ENCODE measurements at regions not wholly inside any gene's neighbourhood (a gene's known extent, or its start where the extent isn't known, plus 50 kb on each side); places are given as distances from the start of the nearest gene placed in this dataset.
"Not testable (repeated sequence)": the region's sequence is repeated elsewhere in the genome, so short reads cannot be mapped to it uniquely, and the experiment has no call there.

GRCh38 chr7:153122255-153122654 is 362.7 kb downstream of the ACTR3B start:
- DNase-seq, ATAC-seq, H3K4me3 Mint-ChIP-seq, H3K27me3 Mint-ChIP-seq, H3K4me1 Mint-ChIP-seq, H3K27ac Mint-ChIP-seq: not testable (repeated sequence)
- H3K9me3 Mint-ChIP-seq = peaks cover 13 to 23% of the 10 kb centered on the region in 2 donors

- Mint-ChIP-seq H3K27me3 (no peaks in the 10 kb centered on the region), H3K27ac (no peak overlapping the region), H3K4me3 (no peak overlapping the region), H3K9me3 (peaks cover 15 to 36% of the 10 kb centered on the region in 2 donors), H3K4me1 (no peaks in the 10 kb centered on the region)
- ATAC-seq = no peak
- no peak for DNase-seq
Observed at GRCh38 chr7:153130052-153130451, 370.5 kb downstream of the ACTR3B start.

GRCh38 chr7:153151766-153152165 is 392.2 kb downstream of the ACTR3B start:
- H3K9me3 Mint-ChIP-seq = peaks cover 9 to 22% of the 10 kb centered on the region in 2 donors
- DNase-seq (no peak), ATAC-seq (no peak)
- H3K4me1 Mint-ChIP-seq = no peaks in the 10 kb centered on the region
- no peaks in the 10 kb centered on the region for H3K27me3 Mint-ChIP-seq
- H3K27ac Mint-ChIP-seq = no peak overlapping the region
- H3K4me3 Mint-ChIP-seq = no peak overlapping the region

- Mint-ChIP-seq H3K4me3 (no peak overlapping the region), H3K27ac (no peak overlapping the region), H3K27me3 (no peaks in the 10 kb centered on the region), H3K4me1 (no peaks in the 10 kb centered on the region), H3K9me3 (peaks cover 2 to 21% of the 10 kb centered on the region in 2 donors)
- ATAC-seq (no peak), DNase-seq (no peak)
Observed at GRCh38 chr7:153152801-153153422, 393.4 kb downstream of the ACTR3B start.

GRCh38 chr7:153158149-153158548 is 398.6 kb downstream of the ACTR3B start:
- Mint-ChIP-seq H3K9me3 (peaks cover 16 to 46% of the 10 kb centered on the region in 2 donors), H3K27ac (no peak overlapping the region), H3K27me3 (no peaks in the 10 kb centered on the region), H3K4me3 (no peak overlapping the region), H3K4me1 (no peaks in the 10 kb centered on the region)
- DNase-seq = no peak
- ATAC-seq = no peak

- no peak for DNase-seq
- Mint-ChIP-seq H3K4me3 (no peak overlapping the region), H3K9me3 (peaks cover 27 to 48% of the 10 kb centered on the region in 2 donors), H3K27me3 (no peaks in the 10 kb centered on the region), H3K27ac (no peak overlapping the region), H3K4me1 (no peaks in the 10 kb centered on the region)
- ATAC-seq = no peak
Observed at GRCh38 chr7:153170287-153170686, 410.7 kb downstream of the ACTR3B start.

GRCh38 chr7:153185936-153186335 is 426.4 kb downstream of the ACTR3B start:
- no peak for ATAC-seq
- no peaks in the 10 kb centered on the region for H3K27me3 Mint-ChIP-seq
- H3K9me3 Mint-ChIP-seq = peaks cover 0 to 16% of the 10 kb centered on the region in 2 donors
- H3K4me3 Mint-ChIP-seq = no peak overlapping the region
- H3K27ac Mint-ChIP-seq = no peak overlapping the region
- no peak for DNase-seq
- no peaks in the 10 kb centered on the region for H3K4me1 Mint-ChIP-seq

GRCh38 chr7:153188161-153188560 is 428.6 kb downstream of the ACTR3B start:
- Mint-ChIP-seq H3K27me3 (no peaks in the 10 kb centered on the region), H3K9me3 (peaks cover 0 to 16% of the 10 kb centered on the region in 2 donors), H3K4me1 (no peaks in the 10 kb centered on the region), H3K27ac (no peak overlapping the region), H3K4me3 (no peak overlapping the region)
- DNase-seq = no peak
- no peak for ATAC-seq

GRCh38 chr7:153188630-153189029 is 429.1 kb downstream of the ACTR3B start:
- H3K9me3 Mint-ChIP-seq = peaks cover 0 to 16% of the 10 kb centered on the region in 2 donors

GRCh38 chr7:153190452-153190851 is 430.9 kb downstream of the ACTR3B start:
- no peak overlapping the region for H3K27ac Mint-ChIP-seq
- no peak for DNase-seq
- H3K27me3 Mint-ChIP-seq = no peaks in the 10 kb centered on the region
- peaks cover 0 to 16% of the 10 kb centered on the region in 2 donors for H3K9me3 Mint-ChIP-seq
- H3K4me3 Mint-ChIP-seq = no peak overlapping the region
- no peak for ATAC-seq
- H3K4me1 Mint-ChIP-seq = no peaks in the 10 kb centered on the region

More at GRCh38 chr7:153188630-153189029, 429.1 kb downstream of the ACTR3B start:
- DNase-seq = no peak
- Mint-ChIP-seq H3K4me1 (no peaks in the 10 kb centered on the region), H3K27me3 (no peaks in the 10 kb centered on the region), H3K27ac (no peak overlapping the region), H3K4me3 (no peak overlapping the region)
- ATAC-seq = no peak

- Mint-ChIP-seq H3K27ac (no peak overlapping the region), H3K4me3 (no peak overlapping the region), H3K4me1 (no peaks in the 10 kb centered on the region), H3K27me3 (no peaks in the 10 kb centered on the region), H3K9me3 (peaks cover 0 to 16% of the 10 kb centered on the region in 2 donors)
- no peak for ATAC-seq
- no peak for DNase-seq
Observed at GRCh38 chr7:153190986-153191385, 431.4 kb downstream of the ACTR3B start.

- Mint-ChIP-seq H3K4me3 (no peak overlapping the region), H3K27me3 (peaks cover 1% of the 10 kb centered on the region), H3K4me1 (no peaks in the 10 kb centered on the region), H3K27ac (no peak overlapping the region), H3K9me3 (peaks cover 0 to 19% of the 10 kb centered on the region in 2 donors)
- DNase-seq = peak in 1 of 2 donors; percentile 13
- peak; percentile 40 for ATAC-seq
Observed at GRCh38 chr7:153193144-153193595, 433.6 kb downstream of the ACTR3B start.

- Mint-ChIP-seq H3K4me3 (no peak overlapping the region), H3K4me1 (no peaks in the 10 kb centered on the region), H3K27me3 (no peaks in the 10 kb centered on the region), H3K27ac (no peak overlapping the region), H3K9me3 (peaks cover 42 to 62% of the 10 kb centered on the region in 2 donors)
- DNase-seq = no peak
- no peak for ATAC-seq
Observed at GRCh38 chr7:153217032-153217431, 457.5 kb downstream of the ACTR3B start.

- no peaks in the 10 kb centered on the region for H3K4me1 Mint-ChIP-seq
Observed at GRCh38 chr7:153224890-153225289, 465.3 kb downstream of the ACTR3B start.

GRCh38 chr7:153245136-153245535 is 485.6 kb downstream of the ACTR3B start:
- not testable (repeated sequence) for H3K9me3 Mint-ChIP-seq, DNase-seq, H3K4me1 Mint-ChIP-seq, H3K4me3 Mint-ChIP-seq, H3K27ac Mint-ChIP-seq, H3K27me3 Mint-ChIP-seq, ATAC-seq

More at GRCh38 chr7:153224890-153225289, 465.3 kb downstream of the ACTR3B start:
- ATAC-seq (no peak), DNase-seq (no peak)
- Mint-ChIP-seq H3K4me3 (no peak overlapping the region), H3K9me3 (peaks cover 28 to 56% of the 10 kb centered on the region in 2 donors), H3K27ac (no peak overlapping the region), H3K27me3 (no peaks in the 10 kb centered on the region)

GRCh38 chr7:153245809-153246208 is 486.3 kb downstream of the ACTR3B start:
- H3K4me3 Mint-ChIP-seq = no peak overlapping the region
- H3K27ac Mint-ChIP-seq = no peak overlapping the region
- ATAC-seq (peak; percentile 12), DNase-seq (no peak)
- H3K9me3 Mint-ChIP-seq = peaks cover 5 to 7% of the 10 kb centered on the region in 2 donors
- H3K4me1 Mint-ChIP-seq = no peaks in the 10 kb centered on the region
- no peaks in the 10 kb centered on the region for H3K27me3 Mint-ChIP-seq

GRCh38 chr7:153247926-153248325 is 488.4 kb downstream of the ACTR3B start:
- ATAC-seq (no peak), DNase-seq (no peak)
- Mint-ChIP-seq H3K4me1 (no peaks in the 10 kb centered on the region), H3K9me3 (peaks cover 7 to 10% of the 10 kb centered on the region in 2 donors), H3K4me3 (no peak overlapping the region), H3K27ac (no peak overlapping the region), H3K27me3 (no peaks in the 10 kb centered on the region)
